Prostate gland (tissue), 2 donors: ENCODE measurements at regions not wholly inside any gene's neighbourhood (a gene's known extent, or its start where the extent isn't known, plus 50 kb on each side); places are given as distances from the start of the nearest gene placed in this dataset.

ENCODE experiments used
- CTCF ChIP-seq, 4 experiments: fragments of 200-600 bp in 2 of 4; fragments of 450-650 bp in 2 of 4; sonication (generic) in 2 of 4; IDR thresholded peaks; 1 replicate in 3 of 4; 2 replicates in 1 of 4; pipeline ENCODE4 v1.5.1; 2016 to 2019; ENCODE audit warnings: antibody characterized with exemption in 4 of 4, mild to moderate bottlenecking in 2 of 4, moderate library complexity in 2 of 4
- POLR2AphosphoS5 ChIP-seq: sonication (generic); formaldehyde crosslinking; IDR thresholded peaks from one replicate; pipeline ENCODE4 v1.6.1; 2017; ENCODE audit warnings: antibody characterized with exemption

GRCh38 chr12:70985850-70986249, 65.3 kb upstream of the PTPRR start:
- TF ChIP-seq POLR2AphosphoS5, result no peak
- no peak for TF ChIP-seq CTCF (IDR thresholded peaks at IDR 0.05)
